Retinal pigment epithelial cell (primary cell): ENCODE measurements at regions not wholly inside any gene's neighbourhood (a gene's known extent, or its start where the extent isn't known, plus 50 kb on each side); places are given as distances from the start of the nearest gene placed in this dataset.
A peak's percentile ranks its signal among the peaks of the same experiment; 100 is the strongest.

Source experiments
- DNase-seq: peaks from one replicate; pipeline ENCODE4 v3.0.0-alpha.2; 2010; ENCODE audit warnings: low read depth
- H3K4me3 ChIP-seq: 2 replicates; pipeline ENCODE4 v1.5.1; 2011; ENCODE audit warnings: mild to moderate bottlenecking, low read length, control low read depth, moderate library complexity
- CTCF ChIP-seq: conservative IDR thresholded peaks from 2 replicates; pipeline ENCODE4 v1.5.1; 2011; ENCODE audit warnings: low read depth, low read length, control low read depth, inconsistent platforms

GRCh38 chr10:35848412-35848811, 206.3 kb upstream of the FZD8 start:
- DNase-seq = no peak
- no peak overlapping the region for H3K4me3 ChIP-seq
- TF ChIP-seq CTCF = no peak

- no peak for TF ChIP-seq CTCF
- H3K4me3 ChIP-seq = no peak overlapping the region
- DNase-seq = no peak
These were observed 202.6 kb upstream of the FZD8 start for GRCh38 chr10:35844686-35845085.

- peak; percentile 19 for DNase-seq
These were observed 201.6 kb upstream of the FZD8 start for GRCh38 chr10:35843524-35844181.

GRCh38 chr10:35838054-35838453, 196.0 kb upstream of the FZD8 start:
- no peak overlapping the region for H3K4me3 ChIP-seq
- TF ChIP-seq CTCF = no peak
- no peak for DNase-seq

More at GRCh38 chr10:35843524-35844181, 201.6 kb upstream of the FZD8 start:
- no peak for TF ChIP-seq CTCF
- H3K4me3 ChIP-seq = no peak overlapping the region

- TF ChIP-seq CTCF = no peak
- DNase-seq = no peak
- H3K4me3 ChIP-seq = no peak overlapping the region
These were observed 193.4 kb upstream of the FZD8 start for GRCh38 chr10:35835545-35835944.

- no peak for DNase-seq
- H3K4me3 ChIP-seq = no peak overlapping the region
- no peak for TF ChIP-seq CTCF
These were observed 192.9 kb upstream of the FZD8 start for GRCh38 chr10:35834877-35835494.

- DNase-seq = no peak
- no peak overlapping the region for H3K4me3 ChIP-seq
- no peak for TF ChIP-seq CTCF
These were observed 185.7 kb upstream of the FZD8 start for GRCh38 chr10:35827783-35828182.
